Neural crest cell (in vitro differentiated cells): ENCODE measurements at regions not wholly inside any gene's neighbourhood (a gene's known extent, or its start where the extent isn't known, plus 50 kb on each side); places are given as distances from the start of the nearest gene placed in this dataset.
A peak's percentile ranks its signal among the peaks of the same experiment; 100 is the strongest.

ENCODE experiments used
- DNase-seq: peaks from one replicate; pipeline ENCODE4 v3.0.0; 2021; ENCODE audit warnings: low read depth, mixed read lengths, low spot score
- H3K27ac Mint-ChIP-seq: one replicate; pipeline ENCODE4 v1.8.0; 2021; ENCODE audit warnings: mild to moderate bottlenecking, mixed read lengths; ENCODE audit not compliant: unreplicated experiment
- H3K27me3 Mint-ChIP-seq: 2 replicates; pipeline ENCODE4 v1.8.0; 2021; ENCODE audit warnings: low read depth, mild to moderate bottlenecking, mixed read lengths
- H3K36me3 Mint-ChIP-seq: 2 replicates; pipeline ENCODE4 v1.8.0; 2021; ENCODE audit warnings: low read depth, mild to moderate bottlenecking, mixed read lengths
- H3K4me1 Mint-ChIP-seq: 2 replicates; pipeline ENCODE4 v1.8.0; 2021; ENCODE audit warnings: mixed read lengths
- H3K4me3 Mint-ChIP-seq: one replicate; pipeline ENCODE4 v1.8.0; 2021; ENCODE audit warnings: mild to moderate bottlenecking, mixed read lengths
- H3K9me3 Mint-ChIP-seq: 2 replicates; pipeline ENCODE4 v1.8.0; 2021; ENCODE audit warnings: mixed read lengths
- TF ChIP-seq, protein P1 (sequence below): fragments of 200-600 bp; sonication (generic); conservative IDR thresholded peaks from 2 replicates; pipeline ENCODE4 v1.5.0; 2021; ENCODE audit warnings: antibody characterized with exemption, mild to moderate bottlenecking

- H3K27ac Mint-ChIP-seq, result peak overlapping the region; percentile 31
- no peaks in the 10 kb centered on the region for H3K36me3 Mint-ChIP-seq
- no peaks in the 10 kb centered on the region for H3K9me3 Mint-ChIP-seq
- no peaks in the 10 kb centered on the region for H3K27me3 Mint-ChIP-seq
- TF ChIP-seq, protein P1, sequence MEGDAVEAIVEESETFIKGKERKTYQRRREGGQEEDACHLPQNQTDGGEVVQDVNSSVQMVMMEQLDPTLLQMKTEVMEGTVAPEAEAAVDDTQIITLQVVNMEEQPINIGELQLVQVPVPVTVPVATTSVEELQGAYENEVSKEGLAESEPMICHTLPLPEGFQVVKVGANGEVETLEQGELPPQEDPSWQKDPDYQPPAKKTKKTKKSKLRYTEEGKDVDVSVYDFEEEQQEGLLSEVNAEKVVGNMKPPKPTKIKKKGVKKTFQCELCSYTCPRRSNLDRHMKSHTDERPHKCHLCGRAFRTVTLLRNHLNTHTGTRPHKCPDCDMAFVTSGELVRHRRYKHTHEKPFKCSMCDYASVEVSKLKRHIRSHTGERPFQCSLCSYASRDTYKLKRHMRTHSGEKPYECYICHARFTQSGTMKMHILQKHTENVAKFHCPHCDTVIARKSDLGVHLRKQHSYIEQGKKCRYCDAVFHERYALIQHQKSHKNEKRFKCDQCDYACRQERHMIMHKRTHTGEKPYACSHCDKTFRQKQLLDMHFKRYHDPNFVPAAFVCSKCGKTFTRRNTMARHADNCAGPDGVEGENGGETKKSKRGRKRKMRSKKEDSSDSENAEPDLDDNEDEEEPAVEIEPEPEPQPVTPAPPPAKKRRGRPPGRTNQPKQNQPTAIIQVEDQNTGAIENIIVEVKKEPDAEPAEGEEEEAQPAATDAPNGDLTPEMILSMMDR, result no peak
- DNase-seq, result no peak
- no peak overlapping the region for H3K4me3 Mint-ChIP-seq
- H3K4me1 Mint-ChIP-seq, result peaks cover 46% of the 10 kb centered on the region
Measured at GRCh38 chr2:12934146-12934756, 217.5 kb downstream of the TRIB2 start.

- no peak for DNase-seq
- no peak overlapping the region for H3K4me3 Mint-ChIP-seq
- H3K36me3 Mint-ChIP-seq, result no peaks in the 10 kb centered on the region
- H3K27ac Mint-ChIP-seq, result peak overlapping the region; percentile 7
- H3K4me1 Mint-ChIP-seq, result peaks cover 40% of the 10 kb centered on the region
- H3K9me3 Mint-ChIP-seq, result no peaks in the 10 kb centered on the region
- no peaks in the 10 kb centered on the region for H3K27me3 Mint-ChIP-seq
- TF ChIP-seq, protein P1, result no peak
Measured at GRCh38 chr2:12935222-12935621, 218.5 kb downstream of the TRIB2 start.

DNA sequence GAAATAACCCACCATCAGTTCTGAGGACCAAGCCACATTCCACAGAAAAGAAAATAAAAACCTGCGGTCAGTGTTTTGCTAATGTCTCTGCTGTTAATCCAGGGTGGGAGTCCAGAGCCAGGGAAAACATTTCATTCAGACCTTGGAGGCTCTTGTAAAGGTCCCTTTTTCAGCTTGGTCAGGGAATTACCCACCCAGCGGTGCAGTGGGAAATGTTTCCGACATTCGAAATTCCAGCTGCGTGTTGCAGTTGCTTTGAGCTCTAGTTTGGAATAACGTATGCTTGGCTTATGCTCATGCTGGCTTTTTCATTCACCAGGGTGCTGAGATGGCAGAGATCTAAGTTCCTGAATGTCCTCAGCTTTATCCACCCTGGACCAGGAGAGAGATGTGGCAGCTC lies 219.1 kb downstream of the TRIB2 start:
- no peak for DNase-seq
- no peak overlapping the region for H3K4me3 Mint-ChIP-seq
- H3K4me1 Mint-ChIP-seq, result peaks cover 40% of the 10 kb centered on the region
- H3K9me3 Mint-ChIP-seq, result no peaks in the 10 kb centered on the region
- H3K27ac Mint-ChIP-seq, result no peak overlapping the region
- TF ChIP-seq, protein P1, result no peak
- no peaks in the 10 kb centered on the region for H3K27me3 Mint-ChIP-seq
- H3K36me3 Mint-ChIP-seq, result no peaks in the 10 kb centered on the region

DNA sequence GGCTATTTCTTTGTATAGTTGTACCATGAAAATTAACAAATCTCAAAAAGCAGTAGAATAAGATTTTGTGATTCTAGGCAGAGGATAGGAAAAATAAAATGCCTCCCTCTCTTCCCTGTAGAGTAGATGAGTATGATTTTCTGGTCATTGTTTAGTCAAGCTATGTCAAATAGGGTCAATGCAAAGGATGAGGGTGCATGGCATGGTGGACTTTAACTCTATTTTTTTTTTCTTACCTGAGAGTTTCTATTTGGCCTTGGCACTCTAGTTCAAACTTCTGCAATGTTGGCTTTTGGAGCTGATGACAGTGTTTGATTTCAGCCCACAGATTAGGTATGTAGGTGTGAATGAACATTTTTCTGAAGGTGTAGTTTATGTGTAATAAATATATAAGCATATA lies 224.5 kb downstream of the TRIB2 start:
- no peak overlapping the region for H3K4me3 Mint-ChIP-seq
- no peak overlapping the region for H3K27ac Mint-ChIP-seq
- no peak for DNase-seq
- H3K36me3 Mint-ChIP-seq, result no peaks in the 10 kb centered on the region
- TF ChIP-seq, protein P1, result no peak
- H3K27me3 Mint-ChIP-seq, result no peaks in the 10 kb centered on the region
- no peaks in the 10 kb centered on the region for H3K9me3 Mint-ChIP-seq
- peaks cover 6% of the 10 kb centered on the region for H3K4me1 Mint-ChIP-seq

DNA sequence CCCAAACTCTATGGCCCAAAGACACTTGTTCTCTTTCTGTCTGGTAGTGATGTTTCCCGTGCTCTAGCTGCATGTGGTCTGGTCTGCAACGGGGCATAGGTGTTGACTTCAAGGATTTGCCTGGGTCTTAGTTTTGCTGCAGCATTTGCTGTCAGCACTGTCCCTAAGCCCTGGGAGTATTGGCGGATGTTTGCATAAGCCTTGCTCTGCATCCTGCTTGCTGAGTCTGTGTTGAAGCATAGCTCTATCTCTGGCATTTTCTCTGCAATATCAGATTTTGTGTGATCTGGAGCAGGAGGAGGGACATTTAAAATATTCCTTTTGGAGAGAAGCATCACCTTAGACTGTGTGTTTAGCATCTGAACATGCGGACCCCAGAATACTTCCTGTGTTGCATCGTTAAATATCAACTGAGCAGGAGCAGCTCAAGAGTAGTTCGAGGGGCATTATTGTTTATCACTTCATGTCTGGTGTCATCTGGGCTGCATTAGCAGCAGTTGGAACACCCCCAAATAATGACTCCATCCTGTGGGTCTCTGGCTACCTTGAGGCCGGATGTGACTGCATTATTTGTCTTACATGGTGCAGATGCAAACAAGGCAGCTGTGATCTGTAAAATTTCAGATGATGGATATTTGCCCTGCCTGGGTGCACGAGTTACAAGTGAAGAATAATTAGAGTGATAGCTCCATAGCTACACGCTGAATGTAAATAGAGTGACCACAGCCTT lies 231.7 kb downstream of the TRIB2 start:
- no peak for DNase-seq
- Mint-ChIP-seq H3K36me3 (no peaks in the 10 kb centered on the region), H3K27me3 (no peaks in the 10 kb centered on the region), H3K4me1 (peaks cover 8% of the 10 kb centered on the region), H3K27ac (no peak overlapping the region), H3K4me3 (no peak overlapping the region), H3K9me3 (peaks cover 2% of the 10 kb centered on the region)
- TF ChIP-seq, protein P1, result no peak
